ENCODE measurements at regions not wholly inside any gene's neighbourhood (a gene's known extent, or its start where the extent isn't known, plus 50 kb on each side); places are given as distances from the start of the nearest gene placed in this dataset.
"Not testable (repeated sequence)": the region's sequence is repeated elsewhere in the genome, so short reads cannot be mapped to it uniquely, and the experiment has no call there.

GRCh38 chr17:36695082-36695481 is 93.7 kb downstream of the MRM1 start:
- no peak for DNase-seq (ENCODE audit: low read depth)

GRCh38 chr17:36695710-36696109 is 94.3 kb downstream of the MRM1 start:
- DNase-seq (ENCODE audit: low read depth): not testable (repeated sequence)

GRCh38 chr17:36696805-36697204 is 95.4 kb downstream of the MRM1 start:
- DNase-seq (ENCODE audit: low read depth): no peak

GRCh38 chr17:36697903-36698530 is 96.6 kb downstream of the MRM1 start:
- DNase-seq (ENCODE audit: low read depth): peak; percentile 22

- DNase-seq (ENCODE audit: low read depth): no peak
Observed at GRCh38 chr17:36701429-36702099, 100.2 kb downstream of the MRM1 start.

GRCh38 chr17:36702636-36703035 is 101.3 kb downstream of the MRM1 start:
- no peak for DNase-seq (ENCODE audit: low read depth)

- DNase-seq (ENCODE audit: low read depth): peak; percentile 26
Observed at GRCh38 chr17:36703860-36704266, 102.5 kb downstream of the MRM1 start.

- DNase-seq (ENCODE audit: low read depth): no peak
Observed at GRCh38 chr17:36705283-36705795, 104.0 kb downstream of the MRM1 start.

GRCh38 chr17:36705874-36706731 is 104.7 kb downstream of the MRM1 start:
- peak; percentile 37 for DNase-seq (ENCODE audit: low read depth)

- no peak for DNase-seq (ENCODE audit: low read depth)
Observed at GRCh38 chr17:36707904-36708303, 106.5 kb downstream of the MRM1 start.

GRCh38 chr17:36714789-36715188 is 113.4 kb downstream of the MRM1 start:
- DNase-seq (ENCODE audit: low read depth): no peak

- DNase-seq (ENCODE audit: low read depth): no peak
Observed at GRCh38 chr17:36715951-36716350, 114.6 kb downstream of the MRM1 start.

GRCh38 chr17:36717088-36717487 is 115.7 kb downstream of the MRM1 start:
- no peak for DNase-seq (ENCODE audit: low read depth)

- DNase-seq (ENCODE audit: low read depth): no peak
Observed at GRCh38 chr17:36720131-36720530, 118.7 kb downstream of the MRM1 start.

GRCh38 chr17:36721560-36722120 is 120.3 kb downstream of the MRM1 start:
- no peak for DNase-seq (ENCODE audit: low read depth)

- no peak for DNase-seq (ENCODE audit: low read depth)
Observed at GRCh38 chr17:36722121-36722902, 120.9 kb downstream of the MRM1 start.

GRCh38 chr17:36722903-36723263 is 121.5 kb downstream of the MRM1 start:
- DNase-seq (ENCODE audit: low read depth): no peak

GRCh38 chr17:36723459-36724025 is 122.2 kb downstream of the MRM1 start:
- no peak for DNase-seq (ENCODE audit: low read depth)

- DNase-seq (ENCODE audit: low read depth): no peak
Observed at GRCh38 chr17:36726199-36726598, 124.8 kb downstream of the MRM1 start.

- no peak for DNase-seq (ENCODE audit: low read depth)
Observed at GRCh38 chr17:36727052-36727451, 125.7 kb downstream of the MRM1 start.

- no peak for DNase-seq (ENCODE audit: low read depth)
Observed at GRCh38 chr17:36727577-36727976, 126.2 kb downstream of the MRM1 start.
